Stomach (tissue), 4 donors: ENCODE measurements at regions not wholly inside any gene's neighbourhood (a gene's known extent, or its start where the extent isn't known, plus 50 kb on each side); places are given as distances from the start of the nearest gene placed in this dataset.

Source experiments
- EP300 ChIP-seq: sonication (generic); formaldehyde crosslinking; IDR thresholded peaks from one replicate; pipeline ENCODE4 v1.6.1; 2017; ENCODE audit warnings: antibody characterized with exemption
- POLR2A ChIP-seq, 4 donors: fragments of 450-650 bp; IDR thresholded peaks; one replicate each; pipeline ENCODE4 v1.6.1; 2016; ENCODE audit warnings: antibody characterized with exemption in 4 of 4, control low read depth in 2 of 4, mild to moderate bottlenecking in 1 of 4, moderate library complexity in 1 of 4
- POLR2AphosphoS5 ChIP-seq, 3 donors: sonication (generic); formaldehyde crosslinking; IDR thresholded peaks; one replicate each; pipeline ENCODE4 v1.6.1; 2016; ENCODE audit warnings: antibody characterized with exemption in 3 of 3
- TF ChIP-seq, protein P1 (sequence below), 7 experiments: fragments of 450-650 bp in 4 of 7; fragments of 200-600 bp in 3 of 7; sonication (generic) in 3 of 7; IDR thresholded peaks; one replicate each; pipeline ENCODE4 v1.5.1; 2016 to 2019; ENCODE audit warnings: antibody characterized with exemption in 7 of 7, control low read depth in 2 of 7, mild to moderate bottlenecking in 1 of 7

DNA sequence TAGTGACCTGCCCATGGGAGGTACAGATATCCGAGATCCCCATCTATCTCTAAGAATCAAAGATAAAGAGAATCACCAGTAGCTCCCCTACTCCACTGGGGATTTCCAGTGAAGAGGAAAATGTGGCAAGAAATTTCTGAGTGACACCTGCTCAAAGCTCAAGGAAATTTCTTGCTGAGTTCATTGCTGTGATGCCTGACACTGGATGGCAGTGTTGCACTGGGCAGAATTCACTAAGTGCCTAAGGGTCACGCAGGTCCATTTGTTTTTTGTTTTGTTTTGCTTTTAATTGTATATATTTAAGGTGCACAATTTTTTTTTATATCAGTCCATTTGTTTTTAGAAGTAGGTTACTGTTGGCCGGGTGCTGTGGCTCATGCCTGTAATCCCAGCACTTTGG, 109.5 kb upstream of the KCNAB1 start:
- TF ChIP-seq, protein P1, sequence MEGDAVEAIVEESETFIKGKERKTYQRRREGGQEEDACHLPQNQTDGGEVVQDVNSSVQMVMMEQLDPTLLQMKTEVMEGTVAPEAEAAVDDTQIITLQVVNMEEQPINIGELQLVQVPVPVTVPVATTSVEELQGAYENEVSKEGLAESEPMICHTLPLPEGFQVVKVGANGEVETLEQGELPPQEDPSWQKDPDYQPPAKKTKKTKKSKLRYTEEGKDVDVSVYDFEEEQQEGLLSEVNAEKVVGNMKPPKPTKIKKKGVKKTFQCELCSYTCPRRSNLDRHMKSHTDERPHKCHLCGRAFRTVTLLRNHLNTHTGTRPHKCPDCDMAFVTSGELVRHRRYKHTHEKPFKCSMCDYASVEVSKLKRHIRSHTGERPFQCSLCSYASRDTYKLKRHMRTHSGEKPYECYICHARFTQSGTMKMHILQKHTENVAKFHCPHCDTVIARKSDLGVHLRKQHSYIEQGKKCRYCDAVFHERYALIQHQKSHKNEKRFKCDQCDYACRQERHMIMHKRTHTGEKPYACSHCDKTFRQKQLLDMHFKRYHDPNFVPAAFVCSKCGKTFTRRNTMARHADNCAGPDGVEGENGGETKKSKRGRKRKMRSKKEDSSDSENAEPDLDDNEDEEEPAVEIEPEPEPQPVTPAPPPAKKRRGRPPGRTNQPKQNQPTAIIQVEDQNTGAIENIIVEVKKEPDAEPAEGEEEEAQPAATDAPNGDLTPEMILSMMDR (IDR thresholded peaks at IDR 0.05) = no peak
- no peak for TF ChIP-seq POLR2A (IDR thresholded peaks at IDR 0.05)
- no peak for TF ChIP-seq POLR2AphosphoS5 (IDR thresholded peaks at IDR 0.05)
- no peak for TF ChIP-seq EP300
